Testis (tissue), 2 donors: ENCODE measurements at regions not wholly inside any gene's neighbourhood (a gene's known extent, or its start where the extent isn't known, plus 50 kb on each side); places are given as distances from the start of the nearest gene placed in this dataset.

Experiments
- DNase-seq: peaks from one replicate; pipeline ENCODE4 v3.0.0-alpha.2; 2019
- H3K27ac ChIP-seq, 2 donors: fragments of 200-600 bp; sonication (generic); one replicate each; pipeline ENCODE4 v1.5.1; 2019
- H3K27me3 ChIP-seq: fragments of 200-600 bp; sonication (generic); one replicate; pipeline ENCODE4 v1.5.1; 2019
- H3K36me3 ChIP-seq: fragments of 200-600 bp; sonication (generic); one replicate; pipeline ENCODE4 v1.5.1; 2017; ENCODE audit warnings: low read depth; ENCODE audit errors: missing control alignments
- H3K4me1 ChIP-seq: fragments of 200-600 bp; sonication (generic); one replicate; pipeline ENCODE4 v1.5.1; 2019
- H3K4me3 ChIP-seq, 2 donors: fragments of 200-600 bp; sonication (generic); one replicate each; pipeline ENCODE4 v1.5.1; 2017 to 2019
- H3K9me3 ChIP-seq: fragments of 200-600 bp; sonication (generic); one replicate; pipeline ENCODE4 v1.5.1; 2017
- POLR2A ChIP-seq: fragments of 450-650 bp; IDR thresholded peaks from one replicate; pipeline ENCODE4 v1.6.1; 2017; ENCODE audit warnings: antibody characterized with exemption, mild to moderate bottlenecking, moderate library complexity
- WGBS, 2 donors: methylation state at CpG; one replicate each; pipeline ENCODE4 v1.1.5; 2018; 5-methylcytosine and 5-hydroxymethylcytosine counted together
- intact Hi-C: fragments of 100-400 bp; cut with DNase I; formaldehyde crosslinking; loops from one replicate; pipeline ENCODE4 v1.15.1; 2023; ENCODE audit warnings: low total_unique reads
- TF ChIP-seq, protein P1 (sequence below), 3 experiments: fragments of 450-650 bp in 2 of 3; fragments of 200-600 bp in 1 of 3; sonication (generic) in 1 of 3; IDR thresholded peaks; one replicate each; pipeline ENCODE4 v1.5.1; 2016 to 2019; ENCODE audit warnings: antibody characterized with exemption in 3 of 3, mild to moderate bottlenecking in 2 of 3, moderate library complexity in 1 of 3

DNA sequence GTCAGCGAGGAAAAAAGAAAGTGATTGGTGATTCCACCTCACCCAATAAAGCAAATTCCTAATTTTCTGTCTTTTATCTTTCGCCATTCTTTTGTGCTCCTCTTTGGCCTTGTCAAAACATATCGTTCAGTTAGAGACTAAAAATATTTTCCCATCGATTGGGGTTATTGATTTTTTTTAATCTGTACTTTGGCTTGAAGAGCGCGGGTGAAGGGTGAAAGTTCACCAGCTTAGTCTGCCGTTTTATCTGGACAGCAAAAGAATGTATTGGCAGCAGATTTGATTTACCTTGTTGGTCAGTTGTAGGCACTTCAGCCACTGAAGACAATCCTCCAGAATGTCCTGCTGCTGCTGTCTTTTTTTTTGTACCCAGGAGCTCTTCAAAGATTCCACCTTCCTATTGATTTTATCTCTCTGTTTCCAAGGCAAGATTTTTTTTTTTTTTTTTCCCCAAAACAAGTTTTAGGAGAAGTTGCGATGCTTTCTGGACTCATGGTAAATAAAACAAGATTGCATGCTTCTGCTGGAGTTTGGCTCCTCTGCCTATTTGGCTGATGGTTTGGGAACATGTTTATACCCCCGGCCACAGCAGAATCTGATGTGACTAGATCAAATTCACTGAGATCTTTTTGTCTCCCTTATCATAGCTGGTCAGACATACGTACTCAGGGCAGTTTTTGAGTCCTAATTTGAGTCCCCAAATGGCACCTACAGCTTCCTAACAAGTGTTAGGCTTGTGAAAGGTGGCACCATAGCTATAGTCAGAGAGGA, 269.3 kb upstream of the ONECUT1 start:
- 80 to 84% methylated on average over 10 of the region's 10 CpGs for WGBS, 2 donors
- H3K36me3 ChIP-seq, result no peaks in the 10 kb centered on the region
- TF ChIP-seq, protein P1, sequence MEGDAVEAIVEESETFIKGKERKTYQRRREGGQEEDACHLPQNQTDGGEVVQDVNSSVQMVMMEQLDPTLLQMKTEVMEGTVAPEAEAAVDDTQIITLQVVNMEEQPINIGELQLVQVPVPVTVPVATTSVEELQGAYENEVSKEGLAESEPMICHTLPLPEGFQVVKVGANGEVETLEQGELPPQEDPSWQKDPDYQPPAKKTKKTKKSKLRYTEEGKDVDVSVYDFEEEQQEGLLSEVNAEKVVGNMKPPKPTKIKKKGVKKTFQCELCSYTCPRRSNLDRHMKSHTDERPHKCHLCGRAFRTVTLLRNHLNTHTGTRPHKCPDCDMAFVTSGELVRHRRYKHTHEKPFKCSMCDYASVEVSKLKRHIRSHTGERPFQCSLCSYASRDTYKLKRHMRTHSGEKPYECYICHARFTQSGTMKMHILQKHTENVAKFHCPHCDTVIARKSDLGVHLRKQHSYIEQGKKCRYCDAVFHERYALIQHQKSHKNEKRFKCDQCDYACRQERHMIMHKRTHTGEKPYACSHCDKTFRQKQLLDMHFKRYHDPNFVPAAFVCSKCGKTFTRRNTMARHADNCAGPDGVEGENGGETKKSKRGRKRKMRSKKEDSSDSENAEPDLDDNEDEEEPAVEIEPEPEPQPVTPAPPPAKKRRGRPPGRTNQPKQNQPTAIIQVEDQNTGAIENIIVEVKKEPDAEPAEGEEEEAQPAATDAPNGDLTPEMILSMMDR (IDR thresholded peaks at IDR 0.05), result no peak
- TF ChIP-seq POLR2A, result no peak
- no peak overlapping the region for H3K27ac ChIP-seq
- H3K9me3 ChIP-seq, result no peaks in the 10 kb centered on the region
- no peaks in the 10 kb centered on the region for H3K27me3 ChIP-seq
- intact Hi-C loops, result no loop called here
- H3K4me1 ChIP-seq, result no peaks in the 10 kb centered on the region
- DNase-seq, result no peak
- no peak overlapping the region for H3K4me3 ChIP-seq

DNA sequence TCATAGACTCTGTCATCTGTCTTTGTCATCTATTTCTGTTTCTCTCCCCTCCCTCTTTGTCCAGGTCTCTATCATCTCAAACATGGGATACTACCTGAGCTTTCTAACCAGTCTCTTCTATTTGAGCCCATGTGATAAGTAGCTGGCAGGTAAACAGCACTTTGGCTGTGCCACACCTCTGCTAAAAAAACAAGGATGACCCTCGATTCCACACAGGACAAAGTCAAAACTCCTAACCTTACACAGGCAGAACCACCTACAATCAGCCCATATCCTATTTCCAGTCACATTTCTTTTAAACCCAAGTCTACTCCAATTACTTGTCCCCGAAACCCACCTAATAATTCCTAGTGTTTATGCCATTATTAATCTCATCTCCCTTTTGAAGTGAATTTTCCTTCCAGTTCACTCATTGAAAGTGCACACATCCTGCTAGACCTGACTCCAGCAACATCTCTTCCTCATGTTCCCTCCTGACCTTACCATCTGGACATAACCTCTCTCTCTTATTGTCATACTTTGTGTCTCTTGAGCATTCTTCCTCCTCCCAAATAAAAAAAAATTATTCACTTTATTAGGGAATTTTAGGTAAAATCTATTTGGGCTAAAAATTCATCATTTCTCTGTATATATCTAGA, 256.1 kb upstream of the ONECUT1 start:
- Histone ChIP-seq H3K27me3 (no peaks in the 10 kb centered on the region), H3K27ac (no peak overlapping the region), H3K9me3 (no peaks in the 10 kb centered on the region), H3K36me3 (no peaks in the 10 kb centered on the region), H3K4me1 (no peaks in the 10 kb centered on the region), H3K4me3 (no peak overlapping the region)
- WGBS, 2 donors, result 72 to 75% methylated on average over 2 of the region's 2 CpGs
- intact Hi-C loops, result no loop called here
- no peak for DNase-seq
- TF ChIP-seq, protein P1 (IDR thresholded peaks at IDR 0.05), result no peak
- no peak for TF ChIP-seq POLR2A

DNA sequence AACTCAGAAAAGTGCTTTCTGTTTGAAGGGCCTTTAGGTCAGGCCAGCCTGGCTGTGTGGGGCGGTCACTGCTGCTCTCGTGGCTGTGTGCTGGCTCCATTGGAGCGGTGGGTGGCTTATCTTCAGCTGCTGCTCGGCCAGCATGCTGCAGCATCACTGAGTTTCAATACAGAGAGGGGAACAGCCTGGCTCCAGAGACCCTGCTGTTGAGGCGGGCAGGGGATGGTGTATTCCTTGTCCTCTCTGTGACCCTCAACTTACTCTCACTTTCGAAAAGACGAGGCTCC, 248.5 kb upstream of the ONECUT1 start:
- Histone ChIP-seq H3K4me1 (no peaks in the 10 kb centered on the region), H3K9me3 (no peaks in the 10 kb centered on the region), H3K27ac (no peak overlapping the region), H3K36me3 (no peaks in the 10 kb centered on the region), H3K27me3 (no peaks in the 10 kb centered on the region), H3K4me3 (no peak overlapping the region)
- 53 to 58% methylated on average over 5 to 7 of the region's 7 CpGs for WGBS, 2 donors
- no peak for DNase-seq
- intact Hi-C loops, result no loop called here
- TF ChIP-seq, protein P1 (IDR thresholded peaks at IDR 0.05), result no peak
- TF ChIP-seq POLR2A, result no peak

DNA sequence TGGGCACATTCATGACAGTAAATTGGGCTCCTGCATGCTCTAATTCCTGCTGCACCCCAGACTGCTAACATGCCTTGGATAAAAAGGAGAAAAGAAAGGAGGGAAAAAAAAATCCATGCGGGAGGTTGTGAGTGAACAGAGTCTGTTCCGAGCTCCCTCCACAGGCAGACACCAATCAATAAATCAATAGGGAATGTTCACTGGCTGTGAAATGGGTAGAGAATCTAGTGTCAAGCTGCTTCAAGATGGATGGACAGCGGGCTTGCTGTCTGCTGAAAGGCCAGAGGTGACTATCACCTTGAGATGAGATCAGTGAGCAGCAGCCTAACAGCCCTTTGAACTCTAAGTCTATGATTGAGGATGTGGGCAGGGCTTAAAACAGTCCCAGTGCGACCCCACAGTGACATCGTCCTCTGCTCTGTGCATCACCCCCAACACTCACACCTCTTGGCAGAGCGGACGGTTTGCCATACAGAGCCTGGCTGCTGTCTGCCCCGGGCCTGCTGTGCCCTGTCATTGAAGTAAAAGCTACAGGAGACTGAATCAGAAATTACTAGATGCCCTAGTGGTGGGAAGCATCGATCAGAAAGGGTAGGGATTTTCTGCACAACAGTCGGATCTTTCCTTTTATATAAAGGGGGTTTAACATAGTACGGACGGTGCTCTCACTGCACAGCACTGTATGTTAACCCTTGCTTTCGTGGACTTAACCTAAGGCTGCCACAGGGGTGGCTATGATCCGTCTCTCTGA, 247.9 kb upstream of the ONECUT1 start:
- Histone ChIP-seq H3K4me1 (no peaks in the 10 kb centered on the region), H3K9me3 (no peaks in the 10 kb centered on the region), H3K27ac (no peak overlapping the region), H3K36me3 (no peaks in the 10 kb centered on the region), H3K27me3 (no peaks in the 10 kb centered on the region), H3K4me3 (no peak overlapping the region)
- no peak for TF ChIP-seq POLR2A
- TF ChIP-seq, protein P1 (IDR thresholded peaks at IDR 0.05), result no peak
- no peak for DNase-seq
- intact Hi-C loops, result no loop called here
- WGBS, 2 donors, result 53 to 55% methylated on average over 14 of the region's 14 CpGs
